Tibial artery (tissue), 4 donors: ENCODE measurements at regions not wholly inside any gene's neighbourhood (a gene's known extent, or its start where the extent isn't known, plus 50 kb on each side); places are given as distances from the start of the nearest gene placed in this dataset.
"Not testable (repeated sequence)": the region's sequence is repeated elsewhere in the genome, so short reads cannot be mapped to it uniquely, and the experiment has no call there.

ENCODE experiments used
- DNase-seq, 2 donors: peaks; one replicate each; pipeline ENCODE4 v3.0.0-alpha.2; 2019
- H3K27ac ChIP-seq, 2 donors: fragments of 200-600 bp; sonication (generic) in 1 of 2; 1 replicate in 1 of 2; 2 replicates in 1 of 2; pipeline ENCODE4 v1.5.1; 2018 to 2019; ENCODE audit warnings: mild to moderate bottlenecking in 1 of 2
- H3K27me3 ChIP-seq, 2 donors: fragments of 200-600 bp; sonication (generic) in 1 of 2; one replicate each; pipeline versions ENCODE4 v1.5.1 to v1.6.0; 2016 to 2019
- H3K36me3 ChIP-seq, 3 donors: fragments of 200-600 bp; sonication (generic) in 2 of 3; one replicate each; pipeline ENCODE4 v1.5.1; 2016 to 2019; ENCODE audit warnings: mild to moderate bottlenecking in 2 of 3
- H3K4me1 ChIP-seq, 4 donors: fragments of 200-600 bp; sonication (generic) in 2 of 4; 1 replicate in 3 of 4; 2 replicates in 1 of 4; pipeline ENCODE4 v1.5.1; 2016 to 2019
- H3K4me3 ChIP-seq, 2 donors: fragments of 200-600 bp; sonication (generic) in 1 of 2; 1 replicate in 1 of 2; 2 replicates in 1 of 2; pipeline ENCODE4 v1.5.1; 2018 to 2019; ENCODE audit warnings: mild to moderate bottlenecking in 2 of 2
- H3K9me3 ChIP-seq, 3 donors: fragments of 200-600 bp; sonication (generic) in 1 of 3; one replicate each; pipeline ENCODE4 v1.5.1; 2016 to 2019
- intact Hi-C: fragments of 100-400 bp; cut with DNase I; formaldehyde crosslinking; loops from one replicate; pipeline ENCODE4 v1.15.0; 2023; ENCODE audit warnings: low total_unique reads
- TF ChIP-seq, protein P1 (sequence below), 2 experiments: fragments of 200-600 bp in 1 of 2; fragments of 450-650 bp in 1 of 2; IDR thresholded peaks; one replicate each; pipeline ENCODE4 v1.5.1; 2017 to 2019; ENCODE audit warnings: antibody characterized with exemption in 2 of 2, mild to moderate bottlenecking in 1 of 2, moderate library complexity in 1 of 2

DNA sequence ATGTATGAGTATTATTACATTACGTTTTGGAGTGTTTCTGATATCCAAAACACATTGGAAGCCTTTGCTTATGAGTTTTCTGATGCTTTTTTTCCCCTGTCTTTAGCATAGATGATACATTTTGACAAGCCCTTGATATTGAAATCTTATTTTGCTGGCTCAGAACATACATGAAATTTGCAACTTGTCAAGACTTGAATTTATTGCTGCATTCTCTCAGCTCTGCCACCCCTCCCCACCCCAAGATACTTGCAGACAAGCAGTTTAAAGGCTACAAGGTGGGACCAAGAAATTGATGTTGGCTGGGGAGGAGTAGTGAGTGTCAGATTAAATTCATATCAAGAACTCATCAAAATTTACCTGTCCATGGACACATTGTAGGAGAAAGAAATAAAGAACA is 160.2 kb downstream of the GJA1 start:
- intact Hi-C loops = no loop called here
- Histone ChIP-seq H3K9me3 (no peaks in the 10 kb centered on the region), H3K27ac (no peak overlapping the region), H3K36me3 (no peaks in the 10 kb centered on the region), H3K27me3 (no peaks in the 10 kb centered on the region), H3K4me1 (peaks cover 0 to 8% (median 2%) of the 10 kb centered on the region in 4 donors), H3K4me3 (no peak overlapping the region)
- no peak for DNase-seq
- TF ChIP-seq, protein P1, sequence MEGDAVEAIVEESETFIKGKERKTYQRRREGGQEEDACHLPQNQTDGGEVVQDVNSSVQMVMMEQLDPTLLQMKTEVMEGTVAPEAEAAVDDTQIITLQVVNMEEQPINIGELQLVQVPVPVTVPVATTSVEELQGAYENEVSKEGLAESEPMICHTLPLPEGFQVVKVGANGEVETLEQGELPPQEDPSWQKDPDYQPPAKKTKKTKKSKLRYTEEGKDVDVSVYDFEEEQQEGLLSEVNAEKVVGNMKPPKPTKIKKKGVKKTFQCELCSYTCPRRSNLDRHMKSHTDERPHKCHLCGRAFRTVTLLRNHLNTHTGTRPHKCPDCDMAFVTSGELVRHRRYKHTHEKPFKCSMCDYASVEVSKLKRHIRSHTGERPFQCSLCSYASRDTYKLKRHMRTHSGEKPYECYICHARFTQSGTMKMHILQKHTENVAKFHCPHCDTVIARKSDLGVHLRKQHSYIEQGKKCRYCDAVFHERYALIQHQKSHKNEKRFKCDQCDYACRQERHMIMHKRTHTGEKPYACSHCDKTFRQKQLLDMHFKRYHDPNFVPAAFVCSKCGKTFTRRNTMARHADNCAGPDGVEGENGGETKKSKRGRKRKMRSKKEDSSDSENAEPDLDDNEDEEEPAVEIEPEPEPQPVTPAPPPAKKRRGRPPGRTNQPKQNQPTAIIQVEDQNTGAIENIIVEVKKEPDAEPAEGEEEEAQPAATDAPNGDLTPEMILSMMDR (IDR thresholded peaks at IDR 0.05) = no peak

DNA sequence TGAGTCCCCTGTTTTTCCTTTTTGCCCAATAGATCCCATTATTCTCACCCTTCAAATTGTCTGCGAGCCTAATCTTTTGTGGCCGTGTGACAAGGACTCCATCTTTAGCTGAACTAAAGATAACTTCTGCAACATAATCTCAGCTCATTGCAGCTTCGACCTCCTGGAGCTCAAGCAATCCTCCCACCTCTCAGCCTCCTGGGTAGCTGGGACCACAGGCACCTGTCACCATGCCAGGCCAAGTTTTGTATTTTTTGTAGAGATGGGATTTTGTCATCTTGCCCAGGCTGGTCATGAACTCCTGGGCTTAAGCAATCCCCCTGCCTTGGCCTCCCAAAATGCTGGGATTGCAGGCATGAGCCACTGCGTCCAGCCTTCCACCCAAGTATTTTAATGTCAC is 161.0 kb downstream of the GJA1 start:
- Histone ChIP-seq H3K4me3 (no peak overlapping the region), H3K27me3 (no peaks in the 10 kb centered on the region), H3K36me3 (no peaks in the 10 kb centered on the region), H3K9me3 (no peaks in the 10 kb centered on the region), H3K27ac (no peak overlapping the region), H3K4me1 (peaks cover 0 to 8% (median 2%) of the 10 kb centered on the region in 4 donors)
- TF ChIP-seq, protein P1 (IDR thresholded peaks at IDR 0.05) = no peak
- no peak for DNase-seq
- intact Hi-C loops = no loop called here

DNA sequence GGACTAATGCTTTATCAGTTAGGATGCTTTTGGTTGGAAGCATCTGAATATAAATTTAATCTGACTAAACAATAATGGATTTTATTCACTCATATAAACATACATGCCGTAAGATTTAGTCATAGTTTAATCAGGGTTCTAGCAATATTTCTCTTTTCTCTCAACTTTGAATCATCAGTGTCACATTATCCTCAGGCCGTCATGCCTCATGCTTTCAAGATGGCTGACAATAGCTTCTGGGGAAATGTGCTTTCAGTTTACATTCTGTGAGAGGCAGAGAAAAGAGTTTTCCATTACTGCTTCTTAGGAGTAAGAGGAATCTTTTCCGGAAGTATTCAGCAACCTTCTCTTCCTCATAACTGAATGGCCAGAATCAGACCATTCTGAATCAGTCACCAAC is 162.2 kb downstream of the GJA1 start:
- intact Hi-C loops = no loop called here
- H3K27ac ChIP-seq = no peak overlapping the region
- TF ChIP-seq, protein P1 (IDR thresholded peaks at IDR 0.05) = no peak
- no peaks in the 10 kb centered on the region for H3K27me3 ChIP-seq
- no peaks in the 10 kb centered on the region for H3K36me3 ChIP-seq
- no peaks in the 10 kb centered on the region for H3K9me3 ChIP-seq
- peaks cover 0 to 8% (median 2%) of the 10 kb centered on the region in 4 donors for H3K4me1 ChIP-seq
- no peak overlapping the region for H3K4me3 ChIP-seq
- DNase-seq = no peak

DNA sequence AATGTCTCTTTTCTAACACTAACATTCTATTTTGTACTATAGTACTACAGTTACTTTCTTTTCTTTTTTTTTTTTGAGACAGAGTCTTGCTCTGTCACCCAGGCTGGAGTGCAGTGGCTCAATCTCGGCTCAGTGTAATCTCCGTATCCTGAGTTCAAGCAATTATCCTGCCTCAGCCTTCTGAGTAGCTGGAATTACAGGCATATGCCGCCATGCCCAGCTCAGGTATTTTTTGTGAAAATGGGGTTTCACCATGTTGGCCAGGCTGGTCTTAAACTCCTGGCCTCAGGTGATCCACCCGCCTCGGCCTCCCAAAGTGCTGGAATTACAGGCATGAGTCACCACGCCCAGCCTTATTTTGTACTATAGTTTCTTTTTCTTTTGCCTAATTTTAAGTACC is 163.9 kb downstream of the GJA1 start:
- H3K4me1 ChIP-seq, intact Hi-C loops, H3K27me3 ChIP-seq, DNase-seq, H3K36me3 ChIP-seq, H3K9me3 ChIP-seq, H3K27ac ChIP-seq, H3K4me3 ChIP-seq: not testable (repeated sequence)

DNA sequence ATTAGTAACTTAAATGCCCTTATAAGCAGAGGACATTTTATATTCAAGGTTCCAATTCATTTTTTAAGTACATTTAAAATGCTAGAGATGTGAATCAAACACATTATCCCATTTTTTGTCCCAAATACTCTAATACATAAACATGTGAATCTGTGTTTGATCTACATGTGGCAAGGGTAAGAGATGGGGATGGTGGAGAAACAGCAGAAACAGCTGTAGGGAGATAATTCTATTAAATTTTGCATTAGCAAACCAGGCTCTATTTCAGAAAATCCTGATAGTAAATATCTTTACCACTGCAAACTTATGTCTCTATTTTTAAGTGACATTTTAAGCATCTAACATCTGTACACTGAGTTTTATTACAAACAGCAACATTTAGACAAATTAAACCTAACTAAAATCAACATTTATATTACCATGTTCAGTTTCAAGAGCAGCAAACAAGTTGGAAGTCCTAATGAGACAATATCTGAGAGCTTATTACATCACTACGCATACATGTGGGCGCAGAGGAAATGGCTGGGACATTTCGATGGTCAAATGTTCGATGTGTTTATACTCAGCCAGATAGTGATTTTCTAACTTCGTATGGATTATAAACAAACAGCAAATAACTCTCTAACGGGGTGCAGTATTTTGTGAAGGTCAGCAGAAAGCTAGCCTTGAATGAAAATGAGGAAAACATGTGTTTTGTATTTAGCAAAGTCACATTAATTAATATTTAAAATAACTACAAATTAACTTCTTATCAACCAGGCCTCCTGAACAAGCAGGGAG is 165.1 kb downstream of the GJA1 start:
- H3K27ac ChIP-seq = no peak overlapping the region
- no peaks in the 10 kb centered on the region for H3K9me3 ChIP-seq
- DNase-seq = no peak
- H3K27me3 ChIP-seq = no peaks in the 10 kb centered on the region
- H3K36me3 ChIP-seq = no peaks in the 10 kb centered on the region
- intact Hi-C loops = no loop called here
- H3K4me3 ChIP-seq = no peak overlapping the region
- no peaks in the 10 kb centered on the region for H3K4me1 ChIP-seq
- TF ChIP-seq, protein P1 (IDR thresholded peaks at IDR 0.05) = no peak

DNA sequence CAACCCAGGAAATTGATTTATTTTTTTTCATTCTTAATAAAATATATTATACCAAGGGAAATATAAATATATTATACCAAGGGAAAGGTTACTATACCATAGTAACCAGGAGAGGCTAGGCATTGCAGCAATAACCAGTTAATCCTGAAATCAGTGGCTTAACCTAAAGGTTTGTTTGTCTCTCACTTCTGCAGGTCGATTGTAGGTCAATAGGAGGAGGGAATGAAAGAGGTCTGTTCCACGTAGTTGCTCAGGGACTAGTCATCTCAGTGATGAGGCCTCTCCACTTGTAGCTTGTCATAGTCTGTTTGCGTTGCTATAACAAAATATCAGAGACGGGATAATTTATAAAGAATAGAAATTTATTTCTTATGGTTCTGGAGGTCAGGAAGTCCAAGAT is 168.0 kb downstream of the GJA1 start:
- TF ChIP-seq, protein P1 (IDR thresholded peaks at IDR 0.05) = no peak
- Histone ChIP-seq H3K4me3 (no peak overlapping the region), H3K4me1 (no peaks in the 10 kb centered on the region), H3K36me3 (no peaks in the 10 kb centered on the region), H3K27me3 (no peaks in the 10 kb centered on the region), H3K27ac (no peak overlapping the region), H3K9me3 (no peaks in the 10 kb centered on the region)
- intact Hi-C loops = no loop called here
- no peak for DNase-seq
